HCT116 (cell line): ENCODE measurements at regions not wholly inside any gene's neighbourhood (a gene's known extent, or its start where the extent isn't known, plus 50 kb on each side); places are given as distances from the start of the nearest gene placed in this dataset.

Experiments used
- ATAC-seq: fragments of 200-7000 bp; cut with Tn5 transposase; 2 replicates; pipeline ENCODE4 v1.9.1; 2020; ENCODE audit warnings: mild to moderate bottlenecking, moderate library complexity
- BruUV-seq: library from RNA; stranded (reverse); fragments of 400-500 nt; replicated peaks from 2 replicates; lab custom pipeline; 2021; lab: Mats Ljungman, UMichigan
- CTCF ChIA-PET: fragments of 300-600 bp; sonication (Branson Sonifier 250); formaldehyde crosslinking; loops from one replicate; lab custom pipeline; 2021; ENCODE audit warnings: antibody characterized with exemption; lab: Charles Lee
- POLR2A ChIA-PET: fragments of 300-600, 350-600 bp; sonication (Branson Sonifier 250); formaldehyde crosslinking; loops from one replicate; lab custom pipeline; 2021; ENCODE audit warnings: antibody characterized with exemption; lab: Charles Lee
- RAD21 ChIA-PET, 2 experiments: fragments of 300-600 bp; sonication (Branson Sonifier 250); formaldehyde crosslinking; loops; one replicate each; lab custom pipeline; 2023; ENCODE audit warnings: low total read pairs in 2 of 2; ENCODE audit not compliant: uncharacterized antibody in 2 of 2, unreplicated experiment in 2 of 2, low non-redundant PET in 1 of 2; lab: Charles Lee
- DNase-seq: peaks from one replicate; pipeline ENCODE4 v3.0.0-alpha.2; 2010; ENCODE audit warnings: low read depth, low spot score
- H2AFZ ChIP-seq: fragments of 200-600 bp; shearing (Covaris generic), sonication (generic); 2 replicates; pipeline ENCODE4 v1.6.1; 2017; ENCODE audit warnings: low read depth, mixed run types, mixed read lengths, antibody characterized with exemption, low read length; ENCODE audit not compliant: poor library complexity, severe bottlenecking
- H3K27ac ChIP-seq: 2 replicates; pipeline ENCODE4 v1.5.1; 2012; ENCODE audit warnings: low read depth, low read length
- H3K27me3 ChIP-seq: fragments of 200-600 bp; sonication (generic); 2 replicates; pipeline ENCODE4 v1.6.1; 2016; ENCODE audit warnings: mixed run types, low read length, mixed read lengths; ENCODE audit not compliant: insufficient read depth
- H3K36me3 ChIP-seq, 2 experiments: fragments of 200-500 bp in 1 of 2; fragments of 200-600 bp in 1 of 2; sonication (Bioruptor generic) in 1 of 2; sonication (generic) in 1 of 2; 2 replicates each; pipeline versions ENCODE4 v1.5.1 to v1.6.1; 2014 to 2016; ENCODE audit warnings: low read length in 2 of 2, inconsistent platforms in 1 of 2, mixed read lengths in 1 of 2, mixed run types in 1 of 2; ENCODE audit not compliant: insufficient read depth in 2 of 2, control insufficient read depth in 1 of 2
- H3K4me1 ChIP-seq, 2 experiments: fragments of 200-600 bp in 1 of 2; sonication (generic) in 1 of 2; 2 replicates each; pipeline versions ENCODE4 v1.5.1 to v1.6.1; 2012 to 2017; ENCODE audit warnings: low read length in 2 of 2, inconsistent platforms in 1 of 2, mild to moderate bottlenecking in 1 of 2, mixed read lengths in 1 of 2, mixed run types in 1 of 2, moderate library complexity in 1 of 2; ENCODE audit not compliant: insufficient read depth in 2 of 2, control insufficient read depth in 1 of 2
- H3K4me2 ChIP-seq: fragments of 200-600 bp; sonication (generic); 2 replicates; pipeline ENCODE4 v1.6.1; 2017; ENCODE audit warnings: mixed run types, low read length, mixed read lengths
- H3K4me3 ChIP-seq, 2 experiments: fragments of 200-600 bp in 1 of 2; sonication (generic) in 1 of 2; replicated peaks in 1 of 2; 2 replicates each; pipeline ENCODE4 v1.5.1; 2011 to 2016; ENCODE audit warnings: low read length in 2 of 2, control low read depth in 1 of 2, low read depth in 1 of 2, mild to moderate bottlenecking in 1 of 2, mixed read lengths in 1 of 2, mixed run types in 1 of 2
- H3K79me2 ChIP-seq: fragments of 200-600 bp; sonication (generic); 2 replicates; pipeline ENCODE4 v1.6.1; 2017; ENCODE audit warnings: mild to moderate bottlenecking, mixed run types, low read length, moderate library complexity, mixed read lengths; ENCODE audit not compliant: insufficient read depth
- H3K9ac ChIP-seq: fragments of 200-600 bp; sonication (generic); 2 replicates; pipeline ENCODE4 v1.6.1; 2016; ENCODE audit warnings: low read length, mixed read lengths
- H3K9me2 ChIP-seq: fragments of 200-600 bp; sonication (generic), shearing (Covaris generic); 2 replicates; pipeline ENCODE4 v1.6.1; 2017; ENCODE audit warnings: mixed run types, mild to moderate bottlenecking, moderate library complexity; ENCODE audit not compliant: insufficient read depth
- H3K9me3 ChIP-seq, 2 experiments: fragments of 200-500 bp in 1 of 2; fragments of 200-600 bp in 1 of 2; sonication (Bioruptor generic) in 1 of 2; sonication (generic) in 1 of 2; 2 replicates each; pipeline ENCODE4 v1.6.1; 2014 to 2017; ENCODE audit warnings: low read length in 2 of 2, mixed read lengths in 2 of 2, inconsistent platforms in 1 of 2, low read depth in 1 of 2, mild to moderate bottlenecking in 1 of 2, mixed run types in 1 of 2, moderate library complexity in 1 of 2; ENCODE audit not compliant: control insufficient read depth in 1 of 2, insufficient read depth in 1 of 2
- H4K20me1 ChIP-seq: fragments of 200-600 bp; sonication (generic), shearing (Covaris generic); 2 replicates; pipeline ENCODE4 v1.6.1; 2017; ENCODE audit warnings: mixed run types, mild to moderate bottlenecking, moderate library complexity; ENCODE audit not compliant: insufficient read depth
- CBX3 ChIP-seq: IDR thresholded peaks from 2 replicates; pipeline ENCODE4 v1.6.1; 2012; ENCODE audit warnings: low read depth
- CEBPB ChIP-seq: IDR thresholded peaks from 2 replicates; pipeline ENCODE4 v1.6.1; 2012; ENCODE audit warnings: low read depth
- EGR1 ChIP-seq: IDR thresholded peaks from 2 replicates; pipeline ENCODE4 v1.6.1; 2012; ENCODE audit warnings: low read depth
- FOSL1 ChIP-seq: IDR thresholded peaks from 2 replicates; pipeline ENCODE4 v1.6.1; 2012; ENCODE audit warnings: low read depth
- POLR2A ChIP-seq: IDR thresholded peaks from 2 replicates; pipeline ENCODE4 v1.7.0; 2011; ENCODE audit warnings: borderline replicate concordance; ENCODE audit not compliant: insufficient read depth, insufficient read length; ENCODE audit errors: extremely low read depth
- SIN3A ChIP-seq: IDR thresholded peaks from 2 replicates; pipeline ENCODE4 v1.6.1; 2012; ENCODE audit warnings: low read depth
- SP1 ChIP-seq: IDR thresholded peaks from 2 replicates; pipeline ENCODE4 v1.6.1; 2012; ENCODE audit warnings: low read depth
- TCF7L2 ChIP-seq: IDR thresholded peaks from 2 replicates; pipeline ENCODE4 v1.7.0; 2011; ENCODE audit warnings: borderline replicate concordance, inconsistent platforms; ENCODE audit not compliant: insufficient read depth, insufficient read length; ENCODE audit errors: extremely low read depth
- ZFX ChIP-seq: fragments of 450-650 bp; IDR thresholded peaks from 2 replicates; pipeline ENCODE4 v1.6.1; 2017
- intact Hi-C: fragments of 100-400 bp; cut with micrococcal nuclease; formaldehyde crosslinking; loops from 2 replicates; pipeline ENCODE4 v1.10.0; 2022
- TF ChIP-seq, protein P1 (sequence below): IDR thresholded peaks from 2 replicates; pipeline ENCODE4 v1.6.1; 2012
- TF ChIP-seq, protein P2 (sequence below): IDR thresholded peaks from 2 replicates; pipeline ENCODE4 v1.6.1; 2012; ENCODE audit warnings: low read depth

DNA sequence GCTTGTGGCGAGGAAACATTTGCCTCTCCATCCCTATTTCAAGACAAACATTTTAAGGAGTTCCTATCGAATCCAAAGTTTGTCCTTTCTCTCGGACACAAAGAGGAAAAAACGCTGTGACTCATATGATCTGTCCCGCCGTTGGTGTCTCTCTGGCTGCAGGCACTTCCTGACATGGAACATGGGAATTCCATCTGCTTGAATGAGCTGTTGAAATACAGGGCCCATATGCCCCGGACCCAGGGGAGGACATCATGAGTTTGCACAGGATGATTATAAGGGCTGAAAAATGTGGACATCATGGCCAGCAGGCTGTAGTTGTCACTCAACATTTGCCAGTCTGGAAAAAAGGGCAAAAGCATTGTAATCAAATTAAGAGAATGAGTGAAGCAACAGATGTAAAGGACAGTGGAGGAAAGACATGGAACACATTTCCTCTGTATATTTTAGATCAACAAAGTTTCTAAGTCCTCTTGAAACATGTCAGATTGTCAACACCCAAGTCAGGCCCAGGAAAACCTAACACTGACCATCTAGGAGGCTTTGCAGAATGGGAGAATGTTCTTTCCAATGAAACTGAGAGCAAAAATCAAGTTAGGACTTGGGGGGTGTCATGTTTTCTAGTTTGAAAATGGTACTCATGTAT is 103.2 kb upstream of the SMIM21 start:
- Histone ChIP-seq H2AFZ (no peak overlapping the region), H3K9ac (no peak overlapping the region)
- TF ChIP-seq, protein P1, sequence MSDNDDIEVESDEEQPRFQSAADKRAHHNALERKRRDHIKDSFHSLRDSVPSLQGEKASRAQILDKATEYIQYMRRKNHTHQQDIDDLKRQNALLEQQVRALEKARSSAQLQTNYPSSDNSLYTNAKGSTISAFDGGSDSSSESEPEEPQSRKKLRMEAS = no peak
- TF ChIP-seq ZFX (no peak), POLR2A (no peak)
- TF ChIP-seq, all 23 proteins: peak for 0
- no peak overlapping the region for H3K4me3 ChIP-seq
- no peaks in the 10 kb centered on the region for H4K20me1 ChIP-seq
- H3K27me3 ChIP-seq = no peaks in the 10 kb centered on the region
- BruUV-seq = no TSS peak
- intact Hi-C loops = no loop called here
- no peaks in the 10 kb centered on the region for H3K9me3 ChIP-seq
- ChIA-PET POLR2A (no interaction called here), CTCF (no interaction called here), RAD21 (no interaction called here)
- no peaks in the 10 kb centered on the region for H3K9me2 ChIP-seq
- DNase-seq (no peak), ATAC-seq (no peak)
- no peak overlapping the region for H3K4me2 ChIP-seq
- H3K4me1 ChIP-seq = no peaks in the 10 kb centered on the region
- H3K79me2 ChIP-seq = no peaks in the 10 kb centered on the region
- H3K27ac ChIP-seq = no peak overlapping the region
- no peaks in the 10 kb centered on the region for H3K36me3 ChIP-seq

DNA sequence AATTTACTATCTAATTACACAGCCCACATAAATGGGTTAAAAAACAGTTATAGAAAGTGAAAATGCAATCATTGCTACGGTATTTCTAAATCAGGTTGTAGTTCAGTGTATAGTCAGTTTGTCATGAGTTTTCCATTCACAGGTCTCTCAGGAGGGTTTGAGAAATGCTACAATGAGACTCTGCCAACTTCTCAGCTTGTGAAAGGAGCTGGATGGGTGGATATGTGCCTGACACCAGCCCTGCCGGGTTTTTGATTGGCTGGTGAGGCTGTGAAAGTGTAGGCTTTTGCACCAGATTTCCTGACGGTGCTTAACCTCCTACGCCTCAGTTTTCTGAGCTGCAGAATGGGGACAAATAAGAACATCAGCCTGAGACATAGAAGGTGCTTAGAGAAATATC is 102.6 kb upstream of the SMIM21 start:
- RAD21 ChIA-PET = no interaction called here
- CTCF ChIA-PET = no interaction called here
- Histone ChIP-seq H3K4me1 (no peaks in the 10 kb centered on the region), H3K9me3 (no peaks in the 10 kb centered on the region), H3K9me2 (no peaks in the 10 kb centered on the region), H4K20me1 (no peaks in the 10 kb centered on the region), H3K36me3 (no peaks in the 10 kb centered on the region), H3K27me3 (no peaks in the 10 kb centered on the region), H2AFZ (no peak overlapping the region), H3K4me3 (no peak overlapping the region), H3K9ac (no peak overlapping the region), H3K27ac (no peak overlapping the region), H3K79me2 (no peaks in the 10 kb centered on the region), H3K4me2 (no peak overlapping the region)
- no peak for ATAC-seq
- intact Hi-C loops = no loop called here
- POLR2A ChIA-PET = no interaction called here
- no TSS peak for BruUV-seq
- DNase-seq = no peak
- TF ChIP-seq, protein P2, sequence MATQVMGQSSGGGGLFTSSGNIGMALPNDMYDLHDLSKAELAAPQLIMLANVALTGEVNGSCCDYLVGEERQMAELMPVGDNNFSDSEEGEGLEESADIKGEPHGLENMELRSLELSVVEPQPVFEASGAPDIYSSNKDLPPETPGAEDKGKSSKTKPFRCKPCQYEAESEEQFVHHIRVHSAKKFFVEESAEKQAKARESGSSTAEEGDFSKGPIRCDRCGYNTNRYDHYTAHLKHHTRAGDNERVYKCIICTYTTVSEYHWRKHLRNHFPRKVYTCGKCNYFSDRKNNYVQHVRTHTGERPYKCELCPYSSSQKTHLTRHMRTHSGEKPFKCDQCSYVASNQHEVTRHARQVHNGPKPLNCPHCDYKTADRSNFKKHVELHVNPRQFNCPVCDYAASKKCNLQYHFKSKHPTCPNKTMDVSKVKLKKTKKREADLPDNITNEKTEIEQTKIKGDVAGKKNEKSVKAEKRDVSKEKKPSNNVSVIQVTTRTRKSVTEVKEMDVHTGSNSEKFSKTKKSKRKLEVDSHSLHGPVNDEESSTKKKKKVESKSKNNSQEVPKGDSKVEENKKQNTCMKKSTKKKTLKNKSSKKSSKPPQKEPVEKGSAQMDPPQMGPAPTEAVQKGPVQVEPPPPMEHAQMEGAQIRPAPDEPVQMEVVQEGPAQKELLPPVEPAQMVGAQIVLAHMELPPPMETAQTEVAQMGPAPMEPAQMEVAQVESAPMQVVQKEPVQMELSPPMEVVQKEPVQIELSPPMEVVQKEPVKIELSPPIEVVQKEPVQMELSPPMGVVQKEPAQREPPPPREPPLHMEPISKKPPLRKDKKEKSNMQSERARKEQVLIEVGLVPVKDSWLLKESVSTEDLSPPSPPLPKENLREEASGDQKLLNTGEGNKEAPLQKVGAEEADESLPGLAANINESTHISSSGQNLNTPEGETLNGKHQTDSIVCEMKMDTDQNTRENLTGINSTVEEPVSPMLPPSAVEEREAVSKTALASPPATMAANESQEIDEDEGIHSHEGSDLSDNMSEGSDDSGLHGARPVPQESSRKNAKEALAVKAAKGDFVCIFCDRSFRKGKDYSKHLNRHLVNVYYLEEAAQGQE = no peak
- TF ChIP-seq CBX3 = no peak
- no peak for TF ChIP-seq FOSL1
- no peak for TF ChIP-seq EGR1
- no peak for TF ChIP-seq CEBPB
- no peak for TF ChIP-seq SP1
- TF ChIP-seq TCF7L2 = no peak
- no peak for TF ChIP-seq SIN3A
